IMR-90 (cell line): ENCODE measurements at regions not wholly inside any gene's neighbourhood (a gene's known extent, or its start where the extent isn't known, plus 50 kb on each side); places are given as distances from the start of the nearest gene placed in this dataset.

Source experiments
- ATAC-seq: fragments of 200-7000 bp; cut with Tn5 transposase; 2 replicates; pipeline ENCODE4 v1.9.1; 2020; ENCODE audit warnings: low read depth, mild to moderate bottlenecking, moderate library complexity
- BruUV-seq: library from RNA; stranded (reverse); fragments of 400-500 nt; replicated peaks from 2 replicates; lab custom pipeline; 2021; lab: Mats Ljungman, UMichigan
- CTCF ChIA-PET: fragments of 300-600 bp; formaldehyde crosslinking; extraction: SDS; loops from one replicate; lab custom pipeline; 2021; ENCODE audit warnings: antibody characterized with exemption; lab: Yijun Ruan, JAX
- POLR2A ChIA-PET: fragments of 300-600 bp; sonication (Branson Sonifier 250); formaldehyde crosslinking; loops from one replicate; lab custom pipeline; 2022; ENCODE audit warnings: antibody characterized with exemption; ENCODE audit not compliant: unreplicated experiment; lab: Charles Lee
- DNase-seq: peaks from one replicate; pipeline ENCODE4 v3.0.0; 2013
- H2AFZ ChIP-seq: replicated peaks from 2 replicates; pipeline ENCODE3; 2013; ENCODE audit warnings: low read length, mild to moderate bottlenecking; ENCODE audit not compliant: poor library complexity
- H2AK5ac ChIP-seq: 2 replicates; pipeline ENCODE4 v1.6.1; 2013; ENCODE audit warnings: low read depth, low read length, inconsistent platforms
- H2AK9ac ChIP-seq: replicated peaks from 2 replicates; pipeline ENCODE3; 2013; ENCODE audit warnings: mild to moderate bottlenecking, low read depth, low read length, moderate library complexity; ENCODE audit not compliant: poor library complexity
- H2BK120ac ChIP-seq: 2 replicates; pipeline ENCODE4 v1.6.1; 2013; ENCODE audit warnings: low read depth, low read length, inconsistent platforms
- H2BK15ac ChIP-seq: 3 replicates; pipeline ENCODE4 v1.6.1; 2013; ENCODE audit warnings: low read depth, low read length, inconsistent platforms
- H2BK20ac ChIP-seq: 2 replicates; pipeline ENCODE4 v1.6.1; 2013; ENCODE audit warnings: low read depth, mild to moderate bottlenecking, inconsistent platforms, low read length, moderate library complexity
- H2BK5ac ChIP-seq: 2 replicates; pipeline ENCODE4 v1.6.1; 2013; ENCODE audit warnings: mild to moderate bottlenecking, low read depth, low read length, inconsistent platforms; ENCODE audit not compliant: poor library complexity, severe bottlenecking
- H3K14ac ChIP-seq: replicated peaks from 2 replicates; pipeline ENCODE4 v1.6.1; 2013; ENCODE audit warnings: low read depth, low read length, inconsistent platforms
- H3K18ac ChIP-seq: 2 replicates; pipeline ENCODE4 v1.6.1; 2013; ENCODE audit warnings: low read depth, low read length, control low read depth
- H3K23ac ChIP-seq: 2 replicates; pipeline ENCODE4 v1.6.1; 2013; ENCODE audit warnings: low read depth, low read length, inconsistent platforms
- H3K27ac ChIP-seq: 2 replicates; pipeline ENCODE4 v1.5.1; 2013; ENCODE audit warnings: mild to moderate bottlenecking, control low read depth, low read length; ENCODE audit not compliant: insufficient read depth
- H3K27me3 ChIP-seq: 2 replicates; pipeline ENCODE4 v1.6.1; 2013; ENCODE audit warnings: low read length; ENCODE audit not compliant: control insufficient read depth, insufficient read depth
- H3K36me3 ChIP-seq: 2 replicates; pipeline ENCODE4 v1.6.1; 2013; ENCODE audit warnings: low read length, mixed read lengths; ENCODE audit not compliant: control insufficient read depth, insufficient read depth
- H3K4ac ChIP-seq: 2 replicates; pipeline ENCODE4 v1.6.1; 2013; ENCODE audit warnings: low read depth, low read length, inconsistent platforms
- H3K4me1 ChIP-seq: 2 replicates; pipeline ENCODE4 v1.6.1; 2013; ENCODE audit warnings: low read length, mixed read lengths; ENCODE audit not compliant: control insufficient read depth, insufficient read depth
- H3K4me2 ChIP-seq: 2 replicates; pipeline ENCODE4 v1.6.1; 2013; ENCODE audit warnings: low read depth, mild to moderate bottlenecking, control low read depth, low read length, moderate library complexity
- H3K4me3 ChIP-seq: 2 replicates; pipeline ENCODE4 v1.5.1; 2013; ENCODE audit warnings: low read depth, mild to moderate bottlenecking, control low read depth, low read length, moderate library complexity; ENCODE audit not compliant: insufficient read depth
- H3K56ac ChIP-seq: 2 replicates; pipeline ENCODE4 v1.6.1; 2013; ENCODE audit warnings: low read length, inconsistent platforms; ENCODE audit not compliant: insufficient read depth; ENCODE audit errors: extremely low read depth
- H3K79me1 ChIP-seq, 2 experiments: 2 replicates each; pipeline ENCODE4 v1.6.1; 2013; ENCODE audit warnings: low read length in 2 of 2, inconsistent platforms in 1 of 2, low read depth in 1 of 2
- H3K9ac ChIP-seq: 2 replicates; pipeline ENCODE4 v1.6.1; 2013; ENCODE audit warnings: low read depth, low read length, control low read depth
- H3K9me1 ChIP-seq: 2 replicates; pipeline ENCODE4 v1.6.1; 2013; ENCODE audit warnings: low read length, inconsistent platforms; ENCODE audit not compliant: insufficient read depth
- H3K9me3 ChIP-seq: 2 replicates; pipeline ENCODE4 v1.6.1; 2013; ENCODE audit warnings: low read length; ENCODE audit not compliant: control insufficient read depth, insufficient read depth
- H4K20me1 ChIP-seq: 2 replicates; pipeline ENCODE4 v1.6.1; 2013; ENCODE audit warnings: low read length, inconsistent platforms; ENCODE audit not compliant: insufficient read depth
- H4K5ac ChIP-seq: 2 replicates; pipeline ENCODE4 v1.6.1; 2013; ENCODE audit warnings: mild to moderate bottlenecking, low read depth, low read length, control low read depth
- H4K8ac ChIP-seq, 2 experiments: 2 replicates each; pipeline ENCODE4 v1.6.1; 2013; ENCODE audit warnings: low read depth in 2 of 2, low read length in 2 of 2, control low read depth in 1 of 2, inconsistent platforms in 1 of 2
- H4K91ac ChIP-seq: 2 replicates; pipeline ENCODE4 v1.6.1; 2013; ENCODE audit warnings: low read depth, low read length, inconsistent platforms; ENCODE audit not compliant: insufficient read depth
- BHLHE40 ChIP-seq: fragments of 150-350 bp; IDR thresholded peaks from 2 replicates; pipeline ENCODE4 v1.6.1; 2016; ENCODE audit warnings: mild to moderate bottlenecking, low read depth, low read length
- CEBPB ChIP-seq: IDR thresholded peaks from 2 replicates; pipeline ENCODE4 v1.6.1; 2012; ENCODE audit warnings: low read depth, low read length, improper control_type of control experiment
- CHD1 ChIP-seq: IDR thresholded peaks from 2 replicates; pipeline ENCODE4 v1.6.1; 2012; ENCODE audit warnings: low read depth, low read length, improper control_type of control experiment
- CTCF ChIP-seq: conservative IDR thresholded peaks from 2 replicates; pipeline ENCODE4 v1.5.1; 2012; ENCODE audit warnings: mild to moderate bottlenecking, low read depth, low read length, improper control_type of control experiment
- MAFK ChIP-seq: IDR thresholded peaks from 2 replicates; pipeline ENCODE4 v1.6.1; 2012; ENCODE audit warnings: low read depth, low read length, improper control_type of control experiment
- MAZ ChIP-seq: IDR thresholded peaks from 2 replicates; pipeline ENCODE4 v1.6.1; 2012; ENCODE audit warnings: low read depth, mild to moderate bottlenecking, low read length, improper control_type of control experiment, moderate library complexity, borderline replicate concordance
- NFE2L2 ChIP-seq: fragments of 150-350 bp; IDR thresholded peaks from 2 replicates; pipeline ENCODE4 v1.6.1; 2016; ENCODE audit warnings: low read depth, mild to moderate bottlenecking, low read length
- POLR2A ChIP-seq: IDR thresholded peaks from 2 replicates; pipeline ENCODE4 v1.6.1; 2012; ENCODE audit warnings: mild to moderate bottlenecking, low read depth, low read length
- RCOR1 ChIP-seq: IDR thresholded peaks from 2 replicates; pipeline ENCODE4 v1.6.1; 2012; ENCODE audit warnings: mild to moderate bottlenecking, low read length, improper control_type of control experiment; ENCODE audit not compliant: insufficient replicate concordance
- RFX5 ChIP-seq: IDR thresholded peaks from 2 replicates; pipeline ENCODE4 v1.8.0; 2012; ENCODE audit warnings: low read depth, mild to moderate bottlenecking, low read length, moderate library complexity
- SMC3 ChIP-seq: fragments of 150-350 bp; IDR thresholded peaks from 2 replicates; pipeline ENCODE4 v1.6.1; 2016; ENCODE audit warnings: low read depth, mild to moderate bottlenecking, antibody characterized with exemption, low read length, moderate library complexity
- USF2 ChIP-seq: fragments of 150-350 bp; IDR thresholded peaks from 2 replicates; pipeline ENCODE4 v1.6.1; 2017; ENCODE audit warnings: mild to moderate bottlenecking, antibody characterized with exemption, low read length, low read depth
- WGBS, 2 experiments: methylation state at CpG; one replicate each; pipeline versions ENCODE4 v1.1.5 to v1.1.7; 2013; ENCODE audit warnings: missing lambda C conversion rate in 2 of 2; ENCODE audit not compliant: insufficient read length in 1 of 2; ENCODE audit errors: extremely low coverage in 2 of 2; 5-methylcytosine and 5-hydroxymethylcytosine counted together
- dilution Hi-C: fragments of 300-500 bp; cut with HindIII; formaldehyde crosslinking; loops from one replicate; pipeline ENCODE4 v1.14.3; 2018; ENCODE audit warnings: low sequenced_read_pairs; ENCODE audit not compliant: unreplicated experiment
- in situ Hi-C: fragments of 300-500 bp; cut with MboI; formaldehyde crosslinking; loops from 3 replicates; pipeline ENCODE4 v1.14.3; 2019; ENCODE audit warnings: low sequenced_read_pairs, inconsistent platforms, mixed read lengths
- intact Hi-C: fragments of 100-400 bp; cut with micrococcal nuclease; formaldehyde crosslinking; loops from 2 replicates; pipeline ENCODE4 v1.10.0; 2022

GRCh38 chr12:115470977-115471376 is 787.0 kb upstream of the TBX3 start:
- TF ChIP-seq CTCF (no peak), RCOR1 (no peak), NFE2L2 (no peak), RFX5 (no peak), BHLHE40 (no peak), POLR2A (no peak), MAFK (no peak), SMC3 (no peak), CEBPB (no peak), MAZ (no peak), CHD1 (no peak), USF2 (no peak)
- no peaks in the 10 kb centered on the region for H3K9me3 ChIP-seq
- no peak overlapping the region for H2AK5ac ChIP-seq
- intact Hi-C loops = no loop called here
- no peak overlapping the region for H2BK15ac ChIP-seq
- H3K36me3 ChIP-seq = no peaks in the 10 kb centered on the region
- no peak overlapping the region for H4K91ac ChIP-seq
- no peak overlapping the region for H2BK120ac ChIP-seq
- H4K20me1 ChIP-seq = no peaks in the 10 kb centered on the region
- H3K4ac ChIP-seq = no peak overlapping the region
- H4K8ac ChIP-seq = no peak overlapping the region
- no peak for DNase-seq
- no TSS peak for BruUV-seq
- H3K4me1 ChIP-seq = no peaks in the 10 kb centered on the region
- ChIA-PET CTCF (no interaction called here), POLR2A (no interaction called here)
- H3K4me3 ChIP-seq = no peak overlapping the region
- H3K9me1 ChIP-seq = no peaks in the 10 kb centered on the region
- H3K23ac ChIP-seq = no peak overlapping the region
- H3K14ac ChIP-seq = no peak overlapping the region
- H3K4me2 ChIP-seq = no peak overlapping the region
- no peak overlapping the region for H2BK20ac ChIP-seq
- dilution Hi-C loops = no loop called here
- H2AFZ ChIP-seq = no peak overlapping the region
- ATAC-seq = no peak
- no peak overlapping the region for H3K18ac ChIP-seq
- H4K5ac ChIP-seq = no peak overlapping the region
- H3K9ac ChIP-seq = no peak overlapping the region
- H3K27ac ChIP-seq = no peak overlapping the region
- no peak overlapping the region for H2BK5ac ChIP-seq
- WGBS, 2 experiments = no CpG with 5 or more reads among the region's 4 CpGs
- in situ Hi-C loops = no loop called here
- no peaks in the 10 kb centered on the region for H3K27me3 ChIP-seq
- no peaks in the 10 kb centered on the region for H3K79me1 ChIP-seq
- H2AK9ac ChIP-seq = no peak overlapping the region
- no peak overlapping the region for H3K56ac ChIP-seq
